Keratinocyte (primary cell): ENCODE measurements at regions not wholly inside any gene's neighbourhood (a gene's known extent, or its start where the extent isn't known, plus 50 kb on each side); places are given as distances from the start of the nearest gene placed in this dataset.

ENCODE experiments used
- CTCF ChIP-seq, 3 experiments: IDR thresholded peaks in 1 of 3; conservative IDR thresholded peaks in 1 of 3; optimal IDR thresholded peaks in 1 of 3; 2 replicates in 2 of 3; 3 replicates in 1 of 3; pipeline versions ENCODE3 to v1.5.1; 2011; ENCODE audit warnings: low read length in 3 of 3, mild to moderate bottlenecking in 3 of 3, moderate library complexity in 2 of 3, control low read depth in 1 of 3, inconsistent platforms in 1 of 3; ENCODE audit not compliant: insufficient read depth in 2 of 3; ENCODE audit errors: extremely low read depth in 1 of 3
- EZH2 ChIP-seq: IDR thresholded peaks from one replicate; pipeline ENCODE4 v1.6.1; 2012; ENCODE audit warnings: inconsistent platforms, mild to moderate bottlenecking, low read length, moderate library complexity

GRCh38 chr18:73805991-73806390 is 341.6 kb downstream of the FBXO15 start:
- no peak for TF ChIP-seq CTCF (optimal IDR thresholded peaks at IDR 0.05 in 1 of 3, IDR thresholded peaks at IDR 0.05 in 1 of 3, conservative IDR thresholded peaks at IDR 0.05 in 1 of 3; ENCODE audit: extremely low read depth in 1 of 3, insufficient read depth in 2 of 3, low read length in 3 of 3)
- no peak for TF ChIP-seq EZH2
